Keratinocyte (primary cell): ENCODE measurements at regions not wholly inside any gene's neighbourhood (a gene's known extent, or its start where the extent isn't known, plus 50 kb on each side); places are given as distances from the start of the nearest gene placed in this dataset.
"Not testable (repeated sequence)": the region's sequence is repeated elsewhere in the genome, so short reads cannot be mapped to it uniquely, and the experiment has no call there.

ENCODE experiments used
- DNase-seq: peaks from one replicate; pipeline ENCODE4 v3.0.0-alpha.2; 2011; ENCODE audit warnings: low read depth, missing footprints, low spot score
- FAIRE-seq: peaks from 2 replicates; lab custom pipeline; 2011; peaks lifted over from hg19 to GRCh38; lab: Jason Lieb, UNC
- H2AFZ ChIP-seq: 2 replicates; pipeline ENCODE4 v1.6.0; 2012; ENCODE audit warnings: low read length, control low read depth, inconsistent platforms; ENCODE audit not compliant: control insufficient read depth
- H3K27ac ChIP-seq: 2 replicates; pipeline ENCODE4 v1.5.1; 2011; ENCODE audit warnings: low read length; ENCODE audit not compliant: control insufficient read depth, insufficient read depth
- H3K27me3 ChIP-seq: 3 replicates; pipeline ENCODE4 v1.6.0; 2011; ENCODE audit warnings: low read length; ENCODE audit not compliant: control insufficient read depth, insufficient read depth; ENCODE audit errors: extremely low read depth
- H3K36me3 ChIP-seq, 2 experiments: 2 replicates in 1 of 2; 3 replicates in 1 of 2; pipeline ENCODE4 v1.5.1; 2011; ENCODE audit warnings: low read length in 2 of 2, mild to moderate bottlenecking in 1 of 2; ENCODE audit not compliant: control insufficient read depth in 2 of 2, insufficient read depth in 2 of 2; ENCODE audit errors: extremely low read depth in 1 of 2
- H3K4me1 ChIP-seq: 3 replicates; pipeline ENCODE4 v1.5.1; 2011; ENCODE audit warnings: low read length; ENCODE audit not compliant: control insufficient read depth, insufficient read depth; ENCODE audit errors: extremely low read depth
- H3K4me2 ChIP-seq: 3 replicates; pipeline ENCODE4 v1.6.0; 2011; ENCODE audit warnings: low read depth, low read length; ENCODE audit not compliant: control insufficient read depth, insufficient read depth; ENCODE audit errors: extremely low read depth
- H3K4me3 ChIP-seq, 3 experiments: fragments of 200-600 bp in 1 of 3; sonication (generic) in 1 of 3; 2 replicates in 2 of 3; 3 replicates in 1 of 3; pipeline ENCODE4 v1.5.1; 2011 to 2016; ENCODE audit warnings: low read length in 3 of 3, mild to moderate bottlenecking in 3 of 3, control low read depth in 2 of 3, inconsistent platforms in 1 of 3, low read depth in 1 of 3, mixed read lengths in 1 of 3, mixed run types in 1 of 3, moderate library complexity in 1 of 3; ENCODE audit not compliant: control insufficient read depth in 2 of 3, insufficient read depth in 2 of 3; ENCODE audit errors: extremely low read depth in 1 of 3
- H3K79me2 ChIP-seq: 2 replicates; pipeline ENCODE4 v1.6.0; 2012; ENCODE audit warnings: low read length; ENCODE audit not compliant: control insufficient read depth, insufficient read depth
- H3K9ac ChIP-seq: 3 replicates; pipeline ENCODE4 v1.6.0; 2011; ENCODE audit warnings: low read length; ENCODE audit not compliant: control insufficient read depth, insufficient read depth; ENCODE audit errors: extremely low read depth
- H3K9me1 ChIP-seq: 3 replicates; pipeline ENCODE4 v1.6.0; 2011; ENCODE audit warnings: low read length; ENCODE audit not compliant: control insufficient read depth, insufficient read depth; ENCODE audit errors: extremely low read depth
- H3K9me3 ChIP-seq: 2 replicates; pipeline ENCODE4 v1.5.1; 2012; ENCODE audit warnings: low read depth, low read length; ENCODE audit not compliant: control insufficient read depth
- H4K20me1 ChIP-seq: 3 replicates; pipeline ENCODE4 v1.6.0; 2011; ENCODE audit warnings: low read length; ENCODE audit not compliant: control insufficient read depth, insufficient read depth; ENCODE audit errors: extremely low read depth
- EZH2 ChIP-seq: IDR thresholded peaks from one replicate; pipeline ENCODE4 v1.6.1; 2012; ENCODE audit warnings: inconsistent platforms, mild to moderate bottlenecking, low read length, moderate library complexity
- dilution Hi-C: fragments of 300-500 bp; cut with MboI; formaldehyde crosslinking; loops from one replicate; pipeline ENCODE4 v1.7.0; 2020; ENCODE audit warnings: low sequenced_read_pairs; ENCODE audit not compliant: extremely low pct_ligation_motif_present
- TF ChIP-seq, protein P1 (sequence below), 3 experiments: IDR thresholded peaks in 1 of 3; conservative IDR thresholded peaks in 1 of 3; optimal IDR thresholded peaks in 1 of 3; 2 replicates in 2 of 3; 3 replicates in 1 of 3; pipeline versions ENCODE3 to v1.5.1; 2011; ENCODE audit warnings: low read length in 3 of 3, mild to moderate bottlenecking in 3 of 3, moderate library complexity in 2 of 3, control low read depth in 1 of 3, inconsistent platforms in 1 of 3; ENCODE audit not compliant: insufficient read depth in 2 of 3; ENCODE audit errors: extremely low read depth in 1 of 3

DNA sequence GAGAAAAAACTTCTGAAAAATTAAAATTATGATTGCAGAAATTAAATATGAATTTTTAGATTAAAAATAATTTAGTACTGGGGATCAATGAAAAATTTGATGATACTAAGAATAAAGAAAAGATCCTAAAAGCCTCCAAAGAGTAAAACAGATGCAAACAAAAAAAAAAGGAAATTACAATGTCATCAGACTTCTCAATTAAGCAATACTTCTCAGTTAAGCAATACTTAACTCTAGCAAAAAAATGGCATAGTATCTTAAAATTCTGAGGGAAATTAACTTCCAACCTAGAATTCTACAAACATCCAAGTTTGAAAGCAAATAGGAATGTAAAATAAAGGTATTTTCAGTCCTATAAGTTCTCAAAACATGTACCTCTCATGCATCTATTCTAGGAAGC is 141.2 kb upstream of the INTU start:
- H3K9ac ChIP-seq, result no peak overlapping the region
- H3K36me3 ChIP-seq, result no peaks in the 10 kb centered on the region
- H3K4me2 ChIP-seq, result no peak overlapping the region
- no peak for TF ChIP-seq EZH2
- TF ChIP-seq, protein P1, sequence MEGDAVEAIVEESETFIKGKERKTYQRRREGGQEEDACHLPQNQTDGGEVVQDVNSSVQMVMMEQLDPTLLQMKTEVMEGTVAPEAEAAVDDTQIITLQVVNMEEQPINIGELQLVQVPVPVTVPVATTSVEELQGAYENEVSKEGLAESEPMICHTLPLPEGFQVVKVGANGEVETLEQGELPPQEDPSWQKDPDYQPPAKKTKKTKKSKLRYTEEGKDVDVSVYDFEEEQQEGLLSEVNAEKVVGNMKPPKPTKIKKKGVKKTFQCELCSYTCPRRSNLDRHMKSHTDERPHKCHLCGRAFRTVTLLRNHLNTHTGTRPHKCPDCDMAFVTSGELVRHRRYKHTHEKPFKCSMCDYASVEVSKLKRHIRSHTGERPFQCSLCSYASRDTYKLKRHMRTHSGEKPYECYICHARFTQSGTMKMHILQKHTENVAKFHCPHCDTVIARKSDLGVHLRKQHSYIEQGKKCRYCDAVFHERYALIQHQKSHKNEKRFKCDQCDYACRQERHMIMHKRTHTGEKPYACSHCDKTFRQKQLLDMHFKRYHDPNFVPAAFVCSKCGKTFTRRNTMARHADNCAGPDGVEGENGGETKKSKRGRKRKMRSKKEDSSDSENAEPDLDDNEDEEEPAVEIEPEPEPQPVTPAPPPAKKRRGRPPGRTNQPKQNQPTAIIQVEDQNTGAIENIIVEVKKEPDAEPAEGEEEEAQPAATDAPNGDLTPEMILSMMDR (optimal IDR thresholded peaks at IDR 0.05 in 1 of 3, IDR thresholded peaks at IDR 0.05 in 1 of 3, conservative IDR thresholded peaks at IDR 0.05 in 1 of 3; ENCODE audit: extremely low read depth in 1 of 3, insufficient read depth in 2 of 3, low read length in 3 of 3), result no peak
- H3K27me3 ChIP-seq, result no peaks in the 10 kb centered on the region
- H3K9me3 ChIP-seq, result no peaks in the 10 kb centered on the region
- FAIRE-seq (no peak), DNase-seq (no peak)
- no peaks in the 10 kb centered on the region for H3K79me2 ChIP-seq
- no peak overlapping the region for H3K4me3 ChIP-seq
- no peaks in the 10 kb centered on the region for H3K4me1 ChIP-seq
- dilution Hi-C loops, result no loop called here
- H3K9me1 ChIP-seq, result no peaks in the 10 kb centered on the region
- no peak overlapping the region for H3K27ac ChIP-seq
- no peak overlapping the region for H2AFZ ChIP-seq
- H4K20me1 ChIP-seq, result no peaks in the 10 kb centered on the region

DNA sequence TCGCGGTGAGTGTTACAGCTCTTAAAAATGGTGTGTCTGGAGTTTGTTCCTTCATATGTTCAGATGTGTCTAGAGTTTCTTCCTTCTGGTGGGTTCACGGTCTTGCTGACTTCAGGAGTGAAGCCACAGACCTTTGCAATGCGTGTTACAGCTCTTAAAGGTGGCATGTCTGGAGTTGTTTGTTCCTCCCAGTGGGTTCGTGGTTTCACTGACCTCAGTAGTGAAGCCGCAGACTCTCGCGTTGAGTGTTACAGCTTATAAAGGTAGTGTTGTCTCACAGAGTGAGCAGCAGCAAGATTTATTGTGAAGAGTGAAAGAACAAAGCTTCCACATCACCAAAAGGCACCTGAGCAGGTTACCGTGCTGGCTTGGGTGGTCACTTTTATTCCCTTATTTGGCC is 135.9 kb upstream of the INTU start:
- H3K9me3 ChIP-seq, H4K20me1 ChIP-seq, H2AFZ ChIP-seq, H3K79me2 ChIP-seq, H3K27me3 ChIP-seq, H3K4me2 ChIP-seq, dilution Hi-C loops, H3K9ac ChIP-seq, H3K4me1 ChIP-seq, DNase-seq, H3K27ac ChIP-seq, H3K36me3 ChIP-seq, FAIRE-seq, H3K4me3 ChIP-seq, H3K9me1 ChIP-seq: not testable (repeated sequence)

DNA sequence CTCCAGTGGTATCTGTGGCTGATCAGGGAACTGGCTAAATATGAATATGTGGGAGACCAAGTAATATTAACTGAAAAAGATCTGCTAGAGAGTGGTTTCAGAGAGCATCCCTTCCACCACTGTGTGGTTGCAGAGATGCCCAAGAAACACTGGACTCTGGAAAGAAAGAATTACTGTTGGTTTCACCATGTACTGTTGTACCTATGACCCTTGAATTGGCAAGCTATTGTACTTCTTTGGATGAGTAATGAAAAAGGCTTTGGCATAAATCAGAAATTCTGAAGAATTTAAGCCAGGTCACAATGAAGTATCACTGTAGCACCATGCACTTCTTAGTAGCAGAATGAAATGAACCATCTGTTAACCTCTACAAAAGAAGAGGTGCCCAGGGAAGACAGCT is 134.4 kb upstream of the INTU start:
- FAIRE-seq (no peak), DNase-seq (no peak)
- H3K36me3 ChIP-seq, result no peaks in the 10 kb centered on the region
- H3K27ac ChIP-seq, result no peak overlapping the region
- dilution Hi-C loops, result no loop called here
- H3K9me3 ChIP-seq, result no peaks in the 10 kb centered on the region
- no peak overlapping the region for H3K9ac ChIP-seq
- no peak overlapping the region for H2AFZ ChIP-seq
- no peaks in the 10 kb centered on the region for H3K4me1 ChIP-seq
- no peaks in the 10 kb centered on the region for H3K9me1 ChIP-seq
- no peak overlapping the region for H3K4me3 ChIP-seq
- TF ChIP-seq EZH2, result no peak
- TF ChIP-seq, protein P1 (optimal IDR thresholded peaks at IDR 0.05 in 1 of 3, IDR thresholded peaks at IDR 0.05 in 1 of 3, conservative IDR thresholded peaks at IDR 0.05 in 1 of 3; ENCODE audit: extremely low read depth in 1 of 3, insufficient read depth in 2 of 3, low read length in 3 of 3), result no peak
- no peaks in the 10 kb centered on the region for H4K20me1 ChIP-seq
- H3K27me3 ChIP-seq, result no peaks in the 10 kb centered on the region
- H3K4me2 ChIP-seq, result no peak overlapping the region
- no peaks in the 10 kb centered on the region for H3K79me2 ChIP-seq
